ENCODE measurements at regions not wholly inside any gene's neighbourhood (a gene's known extent, or its start where the extent isn't known, plus 50 kb on each side); places are given as distances from the start of the nearest gene placed in this dataset.

DNA sequence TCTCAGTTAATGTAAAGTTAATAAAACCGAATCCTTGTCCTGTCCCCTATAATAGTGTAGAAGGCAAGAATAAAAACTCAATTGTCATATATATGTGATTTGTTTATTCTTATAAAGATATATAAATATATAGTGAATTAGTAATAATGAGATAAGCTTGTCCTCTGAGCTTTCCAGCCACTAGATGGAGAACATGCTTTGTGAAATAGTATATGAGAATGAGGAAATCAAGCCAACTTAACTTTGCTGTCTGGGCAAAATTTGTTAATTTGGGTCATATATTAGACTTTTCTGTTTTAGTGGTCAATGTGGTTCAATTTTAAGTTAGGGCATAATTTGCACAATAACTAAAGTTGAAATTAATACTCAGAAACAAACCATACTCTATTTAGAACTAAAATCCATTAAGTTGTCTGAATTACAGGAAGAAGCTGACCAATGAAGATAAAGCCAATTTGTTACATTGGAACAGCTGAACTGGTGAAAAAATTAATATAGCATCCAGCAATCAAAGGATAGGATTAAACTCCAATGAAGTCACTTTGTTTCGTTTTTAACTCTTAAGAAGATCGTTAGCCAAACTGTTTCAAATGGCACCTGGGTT lies 595.0 kb downstream of the ARL4A start:
- no peak for DNase-seq (ENCODE audit: low spot score)
- intact Hi-C loops (cut with DNase I), result no loop called here

DNA sequence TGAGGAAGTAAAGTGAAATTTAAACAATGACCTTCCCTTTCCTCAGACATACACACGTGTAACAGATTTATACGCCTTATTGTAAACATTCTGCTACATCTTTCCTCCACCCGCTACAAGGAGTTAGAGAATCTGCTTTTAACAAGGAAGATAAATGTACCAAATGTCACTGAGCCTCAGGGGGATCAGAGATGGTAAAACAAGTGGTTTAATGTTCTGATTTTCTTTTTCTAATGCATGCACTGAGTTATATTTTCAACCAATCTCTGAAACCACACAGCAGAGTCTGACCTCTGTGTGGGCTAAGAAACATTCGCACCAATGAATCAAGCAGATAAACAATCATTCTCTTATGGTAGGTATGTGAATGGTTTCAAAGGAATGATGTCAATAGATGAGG lies 599.5 kb downstream of the ARL4A start:
- intact Hi-C loops (cut with DNase I), result no loop called here
- no peak for DNase-seq (ENCODE audit: low spot score)

DNA sequence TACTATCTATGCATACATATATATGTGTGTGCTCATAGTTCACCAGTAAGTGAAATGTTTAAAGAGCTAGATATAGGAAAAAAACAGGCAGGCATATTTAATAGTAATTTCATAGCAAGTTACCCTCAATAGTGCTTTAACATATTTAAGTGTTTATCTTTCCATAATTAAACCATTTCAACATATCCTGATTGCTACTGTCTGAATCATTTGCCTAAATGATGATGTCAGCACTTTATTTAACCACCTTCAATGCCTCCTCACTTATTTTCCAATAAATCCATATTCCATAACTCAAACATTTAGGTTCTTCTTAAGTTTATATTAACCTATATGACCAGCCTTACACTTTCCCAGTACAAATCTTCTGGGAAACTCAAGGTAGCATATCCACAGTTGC lies 601.1 kb downstream of the ARL4A start:
- no peak for DNase-seq (ENCODE audit: low spot score)
- intact Hi-C loops (cut with DNase I), result no loop called here

DNA sequence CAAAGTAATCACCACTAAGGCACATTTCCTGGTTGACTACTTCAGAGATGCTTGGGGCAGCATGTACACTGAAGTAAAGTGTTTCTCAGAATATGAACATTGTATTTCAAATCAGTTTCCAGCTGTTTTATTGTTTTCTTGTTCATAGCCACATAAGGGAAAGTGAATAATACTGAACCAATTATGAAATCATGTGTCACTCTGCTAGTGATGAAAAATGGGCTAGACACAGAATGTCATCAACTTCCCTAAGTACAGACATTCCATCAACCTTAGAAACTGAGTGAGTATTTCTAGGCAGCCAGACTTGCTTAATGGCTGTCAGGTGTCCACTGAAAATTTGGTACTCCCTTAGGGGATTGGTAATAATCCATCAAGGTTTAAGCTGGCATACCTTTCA lies 603.5 kb downstream of the ARL4A start:
- no peak for DNase-seq (ENCODE audit: low spot score)
- intact Hi-C loops (cut with DNase I), result no loop called here

DNA sequence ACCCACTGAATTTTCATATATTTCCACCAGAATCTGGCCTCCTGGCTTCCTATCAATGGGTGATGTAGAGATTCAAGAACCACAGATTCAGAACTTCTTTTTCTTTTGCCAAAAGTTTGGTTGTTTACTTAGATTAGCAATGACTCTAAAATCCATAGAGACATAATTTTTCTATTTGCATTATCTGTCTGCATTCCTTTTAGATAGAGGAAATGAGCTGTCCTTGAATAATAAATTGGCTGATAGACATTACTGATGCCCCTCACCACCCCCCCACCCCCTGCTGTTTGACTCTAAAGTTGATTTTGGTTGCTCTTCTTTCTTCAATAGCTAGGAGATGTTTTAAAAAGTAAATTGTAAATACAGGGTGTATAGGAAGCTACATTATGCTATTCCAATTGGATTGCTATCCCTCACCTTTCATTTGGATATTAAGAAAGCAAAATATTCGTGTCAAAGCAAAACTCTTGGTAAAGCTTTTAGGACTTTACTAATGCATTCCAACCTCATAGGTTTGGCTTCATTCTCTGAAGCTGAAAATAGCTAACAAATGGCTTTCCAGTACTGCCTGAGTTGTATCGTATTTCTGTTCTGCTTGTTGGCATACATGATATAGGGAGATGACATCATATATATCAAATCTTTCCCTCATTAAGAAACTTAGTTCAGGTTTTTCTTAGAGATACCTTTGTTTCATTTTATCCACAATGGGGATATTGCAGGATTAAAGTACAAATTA lies 606.0 kb downstream of the ARL4A start:
- DNase-seq (ENCODE audit: low spot score), result no peak
- intact Hi-C loops (cut with DNase I), result no loop called here

DNA sequence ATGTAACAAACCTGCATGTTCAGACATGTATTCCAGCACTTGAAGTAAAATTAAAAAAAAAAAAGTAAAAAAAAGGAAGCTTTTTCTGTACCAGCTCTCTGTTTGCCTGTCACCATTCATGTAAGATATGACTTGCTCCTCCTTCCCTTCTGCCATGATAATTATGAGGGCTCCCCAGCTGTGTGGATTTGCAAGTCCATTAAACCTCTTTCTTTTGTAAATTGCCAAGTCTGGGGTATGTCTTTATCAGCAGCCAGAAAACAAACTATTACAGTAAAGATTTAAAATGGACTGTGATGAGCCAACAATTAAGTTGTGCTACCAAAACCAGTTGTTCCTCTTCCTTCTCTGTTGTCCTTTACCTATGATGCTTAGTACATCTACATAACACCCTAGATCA lies 619.6 kb downstream of the ARL4A start:
- intact Hi-C loops (cut with DNase I), result no loop called here
- DNase-seq (ENCODE audit: low spot score), result no peak

DNA sequence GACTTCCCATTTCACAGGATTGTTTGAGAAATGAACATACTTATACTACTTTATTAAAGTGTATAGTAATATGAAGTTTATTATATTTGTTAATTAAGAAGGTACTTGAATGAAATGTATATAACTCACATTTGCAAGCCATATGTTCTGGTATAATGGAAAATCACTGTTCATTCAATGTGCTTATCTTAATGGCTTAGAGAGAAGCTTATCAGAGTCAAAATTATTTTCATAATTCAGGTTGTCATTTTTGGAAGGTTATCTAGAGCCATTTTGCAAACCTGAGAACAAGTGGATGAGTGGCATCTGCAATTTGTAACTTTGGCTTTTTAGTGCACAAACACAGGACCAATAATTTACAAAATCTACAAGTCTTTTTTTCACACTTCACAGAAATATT lies 621.0 kb downstream of the ARL4A start:
- no peak for DNase-seq (ENCODE audit: low spot score)
- intact Hi-C loops (cut with DNase I), result no loop called here

DNA sequence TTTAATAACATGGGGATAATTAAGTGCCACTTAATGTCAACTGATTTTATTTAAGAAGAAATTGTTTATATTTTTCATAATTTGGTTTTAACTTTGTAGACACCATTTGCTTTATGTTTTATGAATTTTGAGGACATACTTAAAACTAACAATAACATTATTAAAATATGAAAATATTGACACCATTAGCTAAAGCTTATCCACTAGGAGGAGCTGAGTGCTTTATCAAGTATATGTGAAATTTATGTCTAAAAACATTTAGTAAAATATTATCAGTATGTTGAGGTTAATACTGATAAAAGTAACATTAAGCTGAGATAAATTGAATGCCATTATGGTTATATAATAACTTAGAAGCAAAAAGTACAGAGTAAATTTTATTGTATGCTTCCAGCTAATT lies 622.1 kb downstream of the ARL4A start:
- intact Hi-C loops (cut with DNase I), result no loop called here

DNA sequence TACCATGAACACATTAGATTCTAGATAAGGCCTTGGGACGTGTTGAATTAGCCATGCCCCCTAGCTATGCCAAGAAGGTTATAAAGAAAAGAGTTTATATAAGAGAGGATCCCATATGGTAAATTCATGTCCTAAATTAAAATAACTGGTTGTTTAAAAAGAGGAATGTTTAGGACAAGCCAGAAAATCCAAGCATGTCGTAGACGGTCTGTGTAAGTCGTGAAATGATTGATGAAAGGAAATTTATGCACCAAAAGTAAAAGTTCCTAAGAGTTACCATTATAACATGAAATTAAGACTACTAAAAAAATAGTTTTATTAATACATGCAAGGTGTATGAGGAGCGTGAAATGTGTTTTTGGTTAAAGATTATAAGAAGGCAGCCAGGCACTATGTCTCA lies 624.9 kb downstream of the ARL4A start:
- DNase-seq (ENCODE audit: low spot score), result no peak
- intact Hi-C loops (cut with DNase I), result no loop called here

More for the DNA sequence above, 622.1 kb downstream of the ARL4A start:
- no peak for DNase-seq (ENCODE audit: low spot score)

DNA sequence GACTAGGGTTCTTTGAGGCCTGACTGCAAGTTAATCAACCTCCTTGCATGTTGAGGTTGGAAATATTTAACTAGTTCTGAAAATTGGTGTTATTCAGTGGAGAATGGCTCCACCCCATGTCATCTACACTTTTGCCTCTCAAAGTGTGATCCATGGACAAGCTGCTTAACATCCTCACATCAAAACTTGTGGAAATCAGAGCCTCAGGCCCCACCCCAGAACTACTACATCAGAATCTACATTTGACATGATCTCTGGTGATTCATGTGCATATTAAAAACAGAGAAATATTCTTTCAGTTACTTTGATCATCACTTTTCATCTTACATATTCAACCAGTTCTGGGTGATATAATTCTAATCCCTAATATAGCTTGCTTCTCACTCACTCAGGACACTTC lies 632.9 kb downstream of the ARL4A start:
- intact Hi-C loops (cut with DNase I), result no loop called here
- no peak for DNase-seq (ENCODE audit: low spot score)

DNA sequence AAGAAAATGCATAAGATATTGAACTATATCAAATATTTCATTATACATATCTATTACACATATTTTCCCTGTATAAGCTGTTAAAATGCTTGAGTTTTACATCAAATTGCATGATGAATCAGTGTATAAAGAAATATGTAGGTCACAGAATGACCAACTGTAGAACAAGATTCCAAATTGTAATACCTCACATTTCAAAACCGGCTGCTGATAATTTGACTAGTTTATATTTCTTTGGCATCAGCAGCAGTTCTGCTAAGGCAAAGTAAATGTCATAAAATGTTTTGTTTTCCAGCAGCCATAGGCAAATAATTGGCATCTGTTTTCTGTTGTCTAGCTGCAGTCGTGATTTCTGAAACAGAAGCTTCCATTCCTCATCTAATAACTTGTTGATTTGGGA lies 633.9 kb downstream of the ARL4A start:
- intact Hi-C loops (cut with DNase I), result no loop called here
- DNase-seq (ENCODE audit: low spot score), result no peak

DNA sequence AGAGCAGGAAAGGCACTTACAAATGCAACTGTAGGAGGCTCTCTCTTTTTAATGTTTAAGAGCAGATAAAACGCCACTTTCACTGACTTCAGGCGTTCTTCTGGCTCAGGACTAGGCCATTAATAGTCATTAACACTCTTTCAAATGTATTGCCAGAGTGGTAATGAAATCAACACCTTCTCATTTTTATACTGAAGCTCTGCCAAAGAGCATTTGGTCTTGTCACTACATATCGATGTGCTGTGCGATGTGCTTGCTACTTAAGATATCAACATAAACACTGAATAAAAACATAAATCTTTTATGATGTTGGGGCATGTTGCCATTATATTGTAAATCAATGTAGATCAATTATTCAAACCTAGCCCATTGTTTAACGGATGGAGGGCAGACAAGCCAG lies 634.7 kb downstream of the ARL4A start:
- no peak for DNase-seq (ENCODE audit: low spot score)
- intact Hi-C loops (cut with DNase I), result no loop called here

DNA sequence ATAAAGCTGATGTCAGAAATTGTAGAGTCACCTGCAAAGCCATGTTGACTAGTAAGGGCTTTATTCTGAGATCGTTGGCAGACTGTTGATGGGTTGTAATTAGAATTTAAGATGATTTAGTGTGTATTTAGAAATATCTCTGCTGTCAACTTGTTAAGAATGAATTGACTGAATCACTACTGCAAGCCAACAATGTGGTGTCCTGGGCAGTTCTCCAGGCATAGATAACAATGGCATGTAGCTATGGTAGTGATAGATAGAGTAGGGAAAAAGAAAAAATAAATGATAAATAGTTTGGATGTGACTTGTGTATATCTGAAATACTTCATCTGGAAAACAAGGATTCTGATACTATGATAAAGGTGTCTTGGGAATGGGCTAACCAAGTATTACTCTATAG lies 640.2 kb downstream of the ARL4A start:
- intact Hi-C loops (cut with DNase I), result no loop called here
- DNase-seq (ENCODE audit: low spot score), result no peak

DNA sequence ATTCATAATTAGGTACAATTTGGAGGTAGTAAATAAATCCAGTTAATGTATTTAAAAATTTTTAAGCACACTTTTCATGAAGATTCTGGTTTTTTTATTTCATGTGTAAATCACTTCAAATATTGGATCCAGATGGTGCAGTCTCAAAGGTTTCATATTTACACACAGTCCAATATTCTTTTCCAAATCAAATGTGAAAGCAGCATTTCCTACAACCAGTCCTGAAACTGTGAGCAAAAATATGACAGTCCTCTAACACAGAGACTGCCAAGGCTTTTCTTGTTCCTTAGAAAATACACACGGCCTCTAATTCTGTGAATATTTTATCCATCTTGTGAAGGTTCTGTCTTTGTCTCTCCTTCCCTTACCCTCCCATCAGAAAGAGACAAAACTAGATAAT lies 645.9 kb downstream of the ARL4A start:
- no peak for DNase-seq (ENCODE audit: low spot score)
- intact Hi-C loops (cut with DNase I), result no loop called here

DNA sequence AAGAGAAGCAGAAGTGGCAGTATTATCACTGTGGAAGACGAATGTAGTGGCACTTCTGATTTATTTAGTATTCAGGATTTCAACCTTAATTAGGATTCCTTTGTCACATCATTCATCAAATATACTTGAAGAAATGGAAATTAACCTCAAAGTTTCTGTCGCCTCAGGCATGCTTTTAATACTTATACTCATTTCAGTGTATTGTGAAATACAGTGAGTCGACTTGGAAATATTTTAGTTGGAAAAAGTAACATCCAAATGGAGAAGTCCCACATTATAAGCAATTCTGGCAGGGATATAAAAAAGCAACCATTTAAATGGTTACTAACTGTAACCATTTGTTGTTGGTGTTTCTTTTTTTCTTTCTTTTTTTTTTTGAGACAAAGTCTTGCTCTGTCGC lies 648.8 kb downstream of the ARL4A start:
- intact Hi-C loops (cut with DNase I), result no loop called here
- DNase-seq (ENCODE audit: low spot score), result no peak

DNA sequence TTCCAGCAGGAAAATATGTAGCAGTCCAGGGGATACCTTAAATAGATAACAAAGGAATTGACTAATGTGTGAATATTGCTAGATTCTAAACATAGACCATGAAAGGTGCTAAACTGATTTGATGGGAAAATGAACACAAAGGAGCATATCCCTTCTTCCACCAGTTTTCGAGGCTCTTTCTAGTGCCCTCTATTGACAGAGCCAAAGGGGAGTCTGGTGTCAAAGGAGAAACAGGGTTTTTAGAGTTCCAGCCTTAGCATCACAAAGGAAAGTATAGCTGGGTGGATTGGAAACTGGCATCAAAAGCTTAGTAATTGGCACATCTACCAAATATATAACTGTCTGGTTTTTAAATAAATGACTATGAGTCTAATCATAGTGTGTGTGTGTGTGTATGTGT lies 636.8 kb downstream of the ETV1 start:
- intact Hi-C loops (cut with DNase I), result no loop called here
- DNase-seq (ENCODE audit: low spot score), result no peak

DNA sequence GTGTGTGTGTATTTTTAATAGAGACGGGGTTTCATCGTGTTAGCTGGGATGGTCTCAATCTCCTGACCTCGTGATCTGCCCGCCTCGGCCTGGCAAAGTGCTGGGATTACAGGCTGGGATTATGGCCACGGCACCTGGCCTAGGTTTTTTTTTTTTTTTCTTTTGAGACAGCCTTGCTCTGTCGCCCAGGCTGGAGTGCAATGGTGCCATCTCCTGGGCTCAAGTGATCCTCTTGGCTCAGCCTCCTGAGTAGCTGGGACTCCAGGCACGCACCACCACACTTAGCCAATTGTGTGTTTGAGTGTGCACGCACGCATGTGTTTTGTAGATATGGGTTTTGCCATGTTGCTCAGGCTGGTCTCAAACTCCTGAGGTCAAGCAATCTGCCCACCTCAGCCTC lies 629.8 kb downstream of the ETV1 start:
- intact Hi-C loops (cut with DNase I), result no loop called here
- DNase-seq (ENCODE audit: low spot score), result no peak

DNA sequence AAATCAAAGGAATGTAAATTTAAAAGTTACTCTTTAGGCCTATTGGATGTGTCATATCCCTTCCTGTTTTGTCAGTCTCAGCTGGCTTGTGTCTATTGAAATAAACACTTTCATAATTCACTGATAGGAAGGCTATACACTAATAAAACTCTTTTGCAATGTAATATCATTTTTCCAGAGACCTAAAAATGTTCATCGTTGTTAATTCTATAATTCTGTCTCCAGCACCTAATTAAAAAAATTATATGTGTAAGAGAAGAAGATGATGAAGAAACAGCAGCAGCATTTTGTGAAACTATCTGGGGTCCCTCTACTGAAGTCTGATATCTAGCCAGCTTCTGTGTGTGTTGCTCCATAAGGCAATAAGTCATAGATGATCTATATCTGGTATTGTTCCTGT lies 602.7 kb downstream of the ETV1 start:
- DNase-seq (ENCODE audit: low spot score), result no peak
- intact Hi-C loops (cut with DNase I), result no loop called here

DNA sequence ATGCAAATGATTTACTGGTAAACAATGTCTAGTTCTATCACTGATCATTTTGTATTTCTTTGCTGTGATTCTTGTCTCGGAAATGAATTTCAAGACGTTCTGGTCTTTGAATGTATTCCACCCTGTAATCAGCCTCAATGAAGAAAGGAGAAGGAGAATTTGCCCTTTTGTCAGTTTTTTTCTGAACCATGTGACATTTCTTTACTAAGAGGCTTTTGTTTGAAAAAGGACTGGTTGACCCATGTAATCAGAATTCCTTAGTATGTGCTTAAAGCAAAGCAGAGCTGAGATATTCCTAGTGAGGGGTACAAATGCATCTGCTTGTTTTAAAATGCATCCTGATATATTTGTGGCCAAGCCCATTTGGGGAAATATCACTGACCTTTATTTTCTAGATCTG lies 581.6 kb downstream of the ETV1 start:
- DNase-seq (ENCODE audit: low spot score), result no peak
- intact Hi-C loops (cut with DNase I), result no loop called here

DNA sequence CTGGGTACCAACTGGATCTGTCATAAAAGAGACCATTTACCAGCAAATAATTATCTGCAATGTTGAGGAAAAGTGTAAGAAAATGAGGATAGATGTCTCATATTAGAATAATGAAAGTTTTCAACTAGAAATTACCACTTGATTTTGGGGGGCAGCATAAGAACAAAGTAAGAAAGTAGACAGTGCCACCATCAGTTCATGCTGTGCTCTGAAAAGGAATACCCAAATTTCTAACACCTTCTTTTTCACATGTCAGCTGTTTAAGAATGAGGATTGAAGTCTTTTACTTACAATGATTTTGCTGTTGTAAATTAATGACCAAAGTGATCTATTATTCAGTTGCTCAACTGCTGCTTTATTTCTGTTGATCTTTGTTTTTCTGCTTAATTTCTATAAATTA lies 578.3 kb downstream of the ETV1 start:
- DNase-seq (ENCODE audit: low spot score), result no peak
- intact Hi-C loops (cut with DNase I), result no loop called here

DNA sequence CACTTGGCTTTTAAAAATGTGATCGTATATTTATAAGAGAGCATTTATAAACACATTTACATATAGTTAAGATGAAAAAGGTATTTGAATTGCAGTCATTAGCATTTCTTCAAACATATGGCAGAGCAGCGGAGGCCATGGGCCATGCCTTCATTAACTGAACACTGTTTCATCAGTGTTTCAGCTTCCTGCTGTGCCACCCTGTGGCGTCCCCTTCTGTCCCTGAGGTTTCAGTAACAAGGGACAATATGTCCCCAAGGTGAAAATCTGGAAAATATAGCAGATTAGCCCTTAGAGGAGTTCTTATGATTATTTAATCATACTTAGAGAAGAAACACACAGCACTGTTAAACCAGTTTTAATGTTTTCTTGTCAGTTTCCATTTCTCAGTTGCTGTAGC lies 577.8 kb downstream of the ETV1 start:
- intact Hi-C loops (cut with DNase I), result no loop called here
- no peak for DNase-seq (ENCODE audit: low spot score)

DNA sequence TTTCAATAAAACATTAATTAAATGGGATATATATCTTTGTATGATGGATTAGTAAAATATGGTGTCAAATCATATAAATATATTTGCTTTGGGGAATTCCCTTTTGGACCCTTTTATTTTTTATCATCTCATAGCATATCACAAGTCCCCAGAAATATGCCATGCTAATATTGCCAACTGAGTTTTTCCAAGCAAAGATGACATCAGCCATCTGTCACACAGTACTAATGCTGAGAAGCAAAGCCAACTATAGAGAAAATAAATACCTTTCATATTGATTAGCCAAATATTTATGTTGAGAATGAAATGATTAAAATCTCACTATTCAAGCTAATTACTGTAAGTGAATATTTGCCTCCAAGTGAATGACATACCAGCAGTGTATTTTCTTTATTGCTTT lies 575.3 kb downstream of the ETV1 start:
- no peak for DNase-seq (ENCODE audit: low spot score)
- intact Hi-C loops (cut with DNase I), result no loop called here

All from cardiac septum (tissue), 1 donor.